ENCODE measurements at regions not wholly inside any gene's neighbourhood (a gene's known extent, or its start where the extent isn't known, plus 50 kb on each side); places are given as distances from the start of the nearest gene placed in this dataset.

- Histone ChIP-seq H3K79me1 (ENCODE audit: insufficient read depth, low read depth, low read length, poor library complexity, severe bottlenecking) (no peaks in the 10 kb centered on the region), H2BK5ac (ENCODE audit: insufficient read length, low read length) (no peak overlapping the region), H3K4me1 (ENCODE audit: insufficient read depth, low read length) (no peaks in the 10 kb centered on the region), H3T11ph (ENCODE audit: low read length) (no peak overlapping the region), H3K27me3 (ENCODE audit: insufficient read depth, low read length) (no peaks in the 10 kb centered on the region), H2BK20ac (ENCODE audit: low read depth, low read length, poor library complexity, severe bottlenecking) (no peak overlapping the region), H3K9ac (ENCODE audit: extremely low read depth, insufficient read length, low read length) (no peak overlapping the region), H3K23me2 (ENCODE audit: insufficient read length, low read depth, low read length, poor library complexity, severe bottlenecking) (no peaks in the 10 kb centered on the region), H2BK15ac (ENCODE audit: low read depth, low read length) (no peak overlapping the region), H3K56ac (ENCODE audit: insufficient read length, low read depth, low read length) (no peak overlapping the region), H4K91ac (ENCODE audit: insufficient read length, low read depth, low read length) (no peak overlapping the region), H2AFZ (ENCODE audit: low read length) (peak overlapping the region; percentile 36), H3K4me2 (ENCODE audit: insufficient read depth, insufficient read length, low read length) (no peak overlapping the region), H2AK5ac (ENCODE audit: insufficient read length, low read length) (no peak overlapping the region), H3K14ac (ENCODE audit: insufficient read depth, low read length) (no peak overlapping the region), H4K20me1 (ENCODE audit: control insufficient read depth, insufficient read depth, insufficient read length) (no peaks in the 10 kb centered on the region), H2BK12ac (ENCODE audit: insufficient read length, low read depth, low read length) (no peak overlapping the region), H3K9me3 (ENCODE audit: control insufficient read depth, low read depth, low read length) (no peaks in the 10 kb centered on the region), H4K8ac (replicated peaks; ENCODE audit: insufficient read length, low read depth, low read length) (no peak overlapping the region), H3K79me2 (ENCODE audit: insufficient read depth, low read length) (no peaks in the 10 kb centered on the region), H2BK120ac (ENCODE audit: low read depth, low read length, poor library complexity, severe bottlenecking) (no peak overlapping the region), H3K4ac (ENCODE audit: low read depth, low read length) (no peak overlapping the region), H3K18ac (ENCODE audit: insufficient read length, low read depth, low read length) (no peak overlapping the region), H3K27ac (ENCODE audit: insufficient read length, low read depth, low read length) (no peak overlapping the region), H3K23ac (ENCODE audit: insufficient read length, low read depth, low read length) (no peak overlapping the region), H4K5ac (ENCODE audit: insufficient read length, low read depth, low read length) (no peak overlapping the region)
- Mint-ChIP-seq H3K27me3 (ENCODE audit: low read depth) (no peaks in the 10 kb centered on the region), H3K4me1 (peaks cover 7 to 9% of the 10 kb centered on the region in 2 experiments; a peak in 2 of 4 replicates), H3K36me3 (ENCODE audit: insufficient read depth in 1 of 3, low read depth in 3 of 3) (no peaks in the 10 kb centered on the region), H3K27ac (peak overlapping the region in 1 of 3 experiments; percentile 46; a peak in 1 of 7 replicates), H3K9me3 (no peaks in the 10 kb centered on the region), H3K4me3 (no peak overlapping the region)
- no peak for DNase-seq
- WGBS (ENCODE audit: extremely low coverage, insufficient read length, low lambda C conversion rate), result no CpG with 5 or more reads among the region's 5 CpGs
- TF ChIP-seq, protein P1, sequence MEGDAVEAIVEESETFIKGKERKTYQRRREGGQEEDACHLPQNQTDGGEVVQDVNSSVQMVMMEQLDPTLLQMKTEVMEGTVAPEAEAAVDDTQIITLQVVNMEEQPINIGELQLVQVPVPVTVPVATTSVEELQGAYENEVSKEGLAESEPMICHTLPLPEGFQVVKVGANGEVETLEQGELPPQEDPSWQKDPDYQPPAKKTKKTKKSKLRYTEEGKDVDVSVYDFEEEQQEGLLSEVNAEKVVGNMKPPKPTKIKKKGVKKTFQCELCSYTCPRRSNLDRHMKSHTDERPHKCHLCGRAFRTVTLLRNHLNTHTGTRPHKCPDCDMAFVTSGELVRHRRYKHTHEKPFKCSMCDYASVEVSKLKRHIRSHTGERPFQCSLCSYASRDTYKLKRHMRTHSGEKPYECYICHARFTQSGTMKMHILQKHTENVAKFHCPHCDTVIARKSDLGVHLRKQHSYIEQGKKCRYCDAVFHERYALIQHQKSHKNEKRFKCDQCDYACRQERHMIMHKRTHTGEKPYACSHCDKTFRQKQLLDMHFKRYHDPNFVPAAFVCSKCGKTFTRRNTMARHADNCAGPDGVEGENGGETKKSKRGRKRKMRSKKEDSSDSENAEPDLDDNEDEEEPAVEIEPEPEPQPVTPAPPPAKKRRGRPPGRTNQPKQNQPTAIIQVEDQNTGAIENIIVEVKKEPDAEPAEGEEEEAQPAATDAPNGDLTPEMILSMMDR (conservative IDR thresholded peaks at IDR 0.05), result no peak
These were observed 1934.2 kb upstream of the IGFBP7 start for GRCh38 chr4:59044286-59044900.

Measured in H9 (cell line).